ENCODE measurements at regions not wholly inside any gene's neighbourhood (a gene's known extent, or its start where the extent isn't known, plus 50 kb on each side); places are given as distances from the start of the nearest gene placed in this dataset.

GRCh38 chr15:70156671-70157271 lies 59.1 kb upstream of the TLE3 start:
- no TSS peak for BruUV-seq (replicated peaks)
- RAD21 ChIA-PET (ENCODE audit: unreplicated experiment) = no interaction called here
- Histone ChIP-seq H3K9ac (ENCODE audit: control insufficient read depth, insufficient read depth, low read length) (no peak overlapping the region), H3K4me2 (ENCODE audit: control insufficient read depth, insufficient read depth) (no peak overlapping the region), H3K36me3 (ENCODE audit: control insufficient read depth in 2 of 2, insufficient read depth in 2 of 2, low read length in 1 of 2) (no peaks in the 10 kb centered on the region), H3K79me2 (ENCODE audit: control insufficient read depth, insufficient read depth, low read length) (no peaks in the 10 kb centered on the region), H3K27ac (ENCODE audit: control insufficient read depth, insufficient read depth) (no peak overlapping the region), H3K27me3 (replicated peaks in 1 of 2; ENCODE audit: control insufficient read depth in 2 of 2, insufficient read depth in 2 of 2, low read length in 1 of 2) (peaks cover 2 to 7% of the 10 kb centered on the region in 2 experiments; a peak in 3 of 4 replicates), H3K4me1 (ENCODE audit: control insufficient read depth, insufficient read depth, low read length) (no peaks in the 10 kb centered on the region), H3K4me3 (no peak overlapping the region), H2AFZ (ENCODE audit: control insufficient read depth, low read depth, low read length) (no peak overlapping the region), H4K20me1 (ENCODE audit: control insufficient read depth, insufficient read depth) (no peaks in the 10 kb centered on the region), H3K9me3 (replicated peaks; ENCODE audit: control insufficient read depth, insufficient read depth, low read length) (no peaks in the 10 kb centered on the region)
- ATAC-seq (no peak), DNase-seq (ENCODE audit: low read depth, low spot score) (no peak), FAIRE-seq (no peak)
- SMC1A ChIA-PET (ENCODE audit: uncharacterized antibody, unreplicated experiment) = no interaction called here
- POLR2A ChIA-PET = no interaction called here
- CTCF ChIA-PET = interaction anchor here (0.6 kb wide), 2 partner anchors 35 to 1122 kb away, joined by 3 read pairs; no protein-coding TSS in a partner anchor
- WGBS (ENCODE audit: insufficient coverage, insufficient replicate concordance, low lambda C conversion rate, missing lambda C conversion rate) = 46% methylated on average over 17 of the region's 17 CpGs
- in situ Hi-C loops (cut with MboI) (no loop called here), intact Hi-C loops (cut with micrococcal nuclease; ENCODE audit: unreplicated experiment) (no loop called here)
- TF ChIP-seq CUX1 (IDR thresholded peaks at IDR 0.05; ENCODE audit: insufficient replicate concordance, low read depth, low read length) = no peak
- no peak for TF ChIP-seq CTCF (IDR thresholded peaks at IDR 0.05 in 2 of 3, conservative IDR thresholded peaks at IDR 0.05 in 1 of 3; ENCODE audit: control insufficient read depth in 2 of 3, extremely low read depth in 1 of 3, insufficient read depth in 1 of 3, low read depth in 3 of 3, low read length in 3 of 3)
- TF ChIP-seq KAT2A (conservative IDR thresholded peaks at IDR 0.05; ENCODE audit: control insufficient read depth, low read depth, low read length) = no peak
- no peak for TF ChIP-seq BHLHE40 (IDR thresholded peaks at IDR 0.05; ENCODE audit: borderline replicate concordance in 1 of 2, low read depth in 2 of 2, low read length in 1 of 2)
- no peak for TF ChIP-seq SREBF1 (IDR thresholded peaks at IDR 0.05; ENCODE audit: low read length)
- TF ChIP-seq MLLT1 (IDR thresholded peaks at IDR 0.05) = no peak
- no peak for TF ChIP-seq NFIC (IDR thresholded peaks at IDR 0.05; ENCODE audit: low read depth, low read length)
- no peak for TF ChIP-seq ZBTB4 (CRISPR knock-in tag; IDR thresholded peaks at IDR 0.05)
- TF ChIP-seq CEBPB (IDR thresholded peaks at IDR 0.05; ENCODE audit: borderline replicate concordance in 1 of 2, low read depth in 2 of 2, low read length in 2 of 2) = no peak
